ENCODE measurements at regions not wholly inside any gene's neighbourhood (a gene's known extent, or its start where the extent isn't known, plus 50 kb on each side); places are given as distances from the start of the nearest gene placed in this dataset.

DNA sequence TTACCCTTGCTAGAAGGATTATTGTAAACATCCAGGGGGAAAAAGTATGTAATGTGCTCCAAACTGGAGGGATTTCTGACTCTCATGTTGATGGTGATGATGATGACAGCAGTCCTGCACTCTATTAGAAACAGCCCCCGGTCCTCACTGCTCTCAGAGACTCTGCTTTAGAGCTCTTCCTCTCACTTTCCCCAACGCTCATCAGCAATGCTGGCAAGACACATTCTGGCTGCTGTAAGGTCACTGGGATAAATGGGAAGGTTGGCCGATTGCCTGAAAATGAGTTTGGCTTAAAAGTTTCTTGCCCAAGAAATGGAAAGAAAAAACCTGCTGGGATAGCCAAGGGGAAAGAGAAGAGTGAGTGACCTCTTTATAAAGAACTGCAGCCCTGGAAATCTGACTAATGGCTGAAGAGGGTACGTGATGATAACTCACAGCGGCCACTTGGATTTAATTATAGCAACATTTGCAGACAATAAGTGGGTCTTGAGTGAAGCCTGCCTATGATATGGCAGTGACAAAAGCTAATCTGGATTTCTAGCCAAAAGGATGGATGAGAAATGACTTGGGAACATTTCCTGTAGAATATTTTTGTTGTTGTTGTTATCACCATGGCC is 235.8 kb downstream of the TMEM38B start:
- Histone ChIP-seq H3K36me3 (ENCODE audit: control insufficient read depth in 2 of 3, insufficient read depth in 3 of 3, low read length in 3 of 3) (no peaks in the 10 kb centered on the region), H3K4me1 (ENCODE audit: control insufficient read depth in 2 of 3, insufficient read depth in 2 of 3, low read depth in 1 of 3, low read length in 3 of 3) (no peaks in the 10 kb centered on the region), H3K27me3 (ENCODE audit: control insufficient read depth, insufficient read depth, low read length) (no peaks in the 10 kb centered on the region), H3K27ac (ENCODE audit: low read depth in 2 of 2, low read length in 2 of 2) (no peak overlapping the region), H3K9ac (ENCODE audit: low read length in 3 of 3) (no peak overlapping the region), H3K9me3 (ENCODE audit: control insufficient read depth in 2 of 3, insufficient read depth in 1 of 3, low read length in 3 of 3) (no peaks in the 10 kb centered on the region), H3K4me3 (ENCODE audit: low read length in 3 of 3) (no peak overlapping the region)
- intact Hi-C loops (cut with DNase I): no loop called here
- TF ChIP-seq, protein P1, sequence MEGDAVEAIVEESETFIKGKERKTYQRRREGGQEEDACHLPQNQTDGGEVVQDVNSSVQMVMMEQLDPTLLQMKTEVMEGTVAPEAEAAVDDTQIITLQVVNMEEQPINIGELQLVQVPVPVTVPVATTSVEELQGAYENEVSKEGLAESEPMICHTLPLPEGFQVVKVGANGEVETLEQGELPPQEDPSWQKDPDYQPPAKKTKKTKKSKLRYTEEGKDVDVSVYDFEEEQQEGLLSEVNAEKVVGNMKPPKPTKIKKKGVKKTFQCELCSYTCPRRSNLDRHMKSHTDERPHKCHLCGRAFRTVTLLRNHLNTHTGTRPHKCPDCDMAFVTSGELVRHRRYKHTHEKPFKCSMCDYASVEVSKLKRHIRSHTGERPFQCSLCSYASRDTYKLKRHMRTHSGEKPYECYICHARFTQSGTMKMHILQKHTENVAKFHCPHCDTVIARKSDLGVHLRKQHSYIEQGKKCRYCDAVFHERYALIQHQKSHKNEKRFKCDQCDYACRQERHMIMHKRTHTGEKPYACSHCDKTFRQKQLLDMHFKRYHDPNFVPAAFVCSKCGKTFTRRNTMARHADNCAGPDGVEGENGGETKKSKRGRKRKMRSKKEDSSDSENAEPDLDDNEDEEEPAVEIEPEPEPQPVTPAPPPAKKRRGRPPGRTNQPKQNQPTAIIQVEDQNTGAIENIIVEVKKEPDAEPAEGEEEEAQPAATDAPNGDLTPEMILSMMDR (IDR thresholded peaks at IDR 0.05; ENCODE audit: borderline replicate concordance, extremely low read depth, insufficient read depth): no peak
- DNase-seq (no peak), FAIRE-seq (no peak)

DNA sequence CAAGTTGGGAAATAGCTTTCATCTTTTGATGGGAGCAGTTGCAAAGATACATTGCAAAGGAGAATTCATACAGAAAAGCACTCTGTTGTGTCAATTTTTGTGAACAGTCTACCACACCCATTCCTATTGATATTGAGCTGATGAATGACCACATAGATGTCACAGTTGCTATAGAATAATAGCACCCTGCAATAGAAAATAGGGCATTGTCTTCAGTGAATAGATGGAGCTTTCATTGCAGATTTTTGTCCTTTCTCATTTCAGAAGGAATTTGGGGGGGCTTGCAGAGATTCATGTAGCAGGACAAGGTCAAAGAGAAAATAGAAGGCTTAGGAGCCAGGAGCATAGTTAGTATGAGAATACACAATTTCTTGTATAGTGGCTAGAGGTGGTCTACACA is 237.9 kb downstream of the TMEM38B start:
- intact Hi-C loops (cut with DNase I): no loop called here
- TF ChIP-seq, protein P1 (IDR thresholded peaks at IDR 0.05; ENCODE audit: borderline replicate concordance, extremely low read depth, insufficient read depth): no peak
- DNase-seq (no peak), FAIRE-seq (no peak)
- Histone ChIP-seq H3K27ac (ENCODE audit: low read depth in 2 of 2, low read length in 2 of 2) (no peak overlapping the region), H3K4me1 (ENCODE audit: control insufficient read depth in 2 of 3, insufficient read depth in 2 of 3, low read depth in 1 of 3, low read length in 3 of 3) (no peaks in the 10 kb centered on the region), H3K9ac (ENCODE audit: low read length in 3 of 3) (no peak overlapping the region), H3K4me3 (ENCODE audit: low read length in 3 of 3) (no peak overlapping the region), H3K36me3 (ENCODE audit: control insufficient read depth in 2 of 3, insufficient read depth in 3 of 3, low read length in 3 of 3) (no peaks in the 10 kb centered on the region), H3K9me3 (ENCODE audit: control insufficient read depth in 2 of 3, insufficient read depth in 1 of 3, low read length in 3 of 3) (no peaks in the 10 kb centered on the region), H3K27me3 (ENCODE audit: control insufficient read depth, insufficient read depth, low read length) (no peaks in the 10 kb centered on the region)

- intact Hi-C loops (cut with DNase I): no loop called here
- H3K4me1 ChIP-seq (ENCODE audit: control insufficient read depth in 2 of 3, insufficient read depth in 2 of 3, low read depth in 1 of 3, low read length in 3 of 3): no peaks in the 10 kb centered on the region
- no peaks in the 10 kb centered on the region for H3K27me3 ChIP-seq (ENCODE audit: control insufficient read depth, insufficient read depth, low read length)
- DNase-seq (no peak), FAIRE-seq (no peak)
- TF ChIP-seq, protein P1 (IDR thresholded peaks at IDR 0.05; ENCODE audit: borderline replicate concordance, extremely low read depth, insufficient read depth): no peak
- H3K9ac ChIP-seq (ENCODE audit: low read length in 3 of 3): no peak overlapping the region
- H3K36me3 ChIP-seq (ENCODE audit: control insufficient read depth in 2 of 3, insufficient read depth in 3 of 3, low read length in 3 of 3): no peaks in the 10 kb centered on the region
- H3K27ac ChIP-seq (ENCODE audit: low read depth in 2 of 2, low read length in 2 of 2): no peak overlapping the region
- no peaks in the 10 kb centered on the region for H3K9me3 ChIP-seq (ENCODE audit: control insufficient read depth in 2 of 3, insufficient read depth in 1 of 3, low read length in 3 of 3)
- no peak overlapping the region for H3K4me3 ChIP-seq (ENCODE audit: low read length in 3 of 3)
Measured at GRCh38 chr9:105950448-105950847, 256.1 kb downstream of the TMEM38B start.

DNA sequence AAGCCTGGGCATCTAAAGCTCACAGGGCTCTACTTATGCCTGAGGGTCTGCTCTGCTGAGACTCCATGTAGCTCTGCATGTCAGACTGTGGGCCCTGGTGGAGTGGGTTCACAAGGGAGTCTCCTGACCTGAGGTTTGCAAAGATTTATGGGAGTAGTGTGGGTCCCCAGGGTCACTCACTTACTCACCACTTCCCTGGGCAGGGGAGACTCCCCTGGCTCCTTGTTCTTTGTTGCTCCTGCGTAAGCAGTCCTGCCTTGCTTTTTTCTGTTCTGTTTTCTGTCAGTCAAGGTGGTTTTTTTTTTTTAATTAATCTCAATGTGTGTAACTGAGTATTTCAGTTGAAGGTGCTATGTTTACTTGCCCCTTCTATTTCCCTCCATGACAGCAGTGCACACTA is 256.6 kb downstream of the TMEM38B start:
- intact Hi-C loops (cut with DNase I): no loop called here
- no peaks in the 10 kb centered on the region for H3K36me3 ChIP-seq (ENCODE audit: control insufficient read depth in 2 of 3, insufficient read depth in 3 of 3, low read length in 3 of 3)
- TF ChIP-seq, protein P1 (IDR thresholded peaks at IDR 0.05; ENCODE audit: borderline replicate concordance, extremely low read depth, insufficient read depth): no peak
- no peaks in the 10 kb centered on the region for H3K4me1 ChIP-seq (ENCODE audit: control insufficient read depth in 2 of 3, insufficient read depth in 2 of 3, low read depth in 1 of 3, low read length in 3 of 3)
- no peak overlapping the region for H3K27ac ChIP-seq (ENCODE audit: low read depth in 2 of 2, low read length in 2 of 2)
- no peaks in the 10 kb centered on the region for H3K27me3 ChIP-seq (ENCODE audit: control insufficient read depth, insufficient read depth, low read length)
- DNase-seq (no peak), FAIRE-seq (no peak)
- H3K9me3 ChIP-seq (ENCODE audit: control insufficient read depth in 2 of 3, insufficient read depth in 1 of 3, low read length in 3 of 3): no peaks in the 10 kb centered on the region
- no peak overlapping the region for H3K9ac ChIP-seq (ENCODE audit: low read length in 3 of 3)
- H3K4me3 ChIP-seq (ENCODE audit: low read length in 3 of 3): no peak overlapping the region

All from kidney (tissue), 13 donors.